Lung microvascular endothelial cell (primary cell): ENCODE measurements at regions not wholly inside any gene's neighbourhood (a gene's known extent, or its start where the extent isn't known, plus 50 kb on each side); places are given as distances from the start of the nearest gene placed in this dataset.
"Not testable (repeated sequence)": the region's sequence is repeated elsewhere in the genome, so short reads cannot be mapped to it uniquely, and the experiment has no call there.

Experiments used
- DNase-seq, 2 donors: peaks; one replicate each; pipeline versions ENCODE4 v3.0.0 to v3.0.0-alpha.2; 2010; ENCODE audit warnings: low read depth in 2 of 2

- no peak for DNase-seq
These were observed 59.4 kb downstream of the BLTP3B start for GRCh38 chr12:100083308-100083707.

GRCh38 chr12:100078777-100079176, 63.9 kb downstream of the BLTP3B start:
- not testable (repeated sequence) for DNase-seq

DNA sequence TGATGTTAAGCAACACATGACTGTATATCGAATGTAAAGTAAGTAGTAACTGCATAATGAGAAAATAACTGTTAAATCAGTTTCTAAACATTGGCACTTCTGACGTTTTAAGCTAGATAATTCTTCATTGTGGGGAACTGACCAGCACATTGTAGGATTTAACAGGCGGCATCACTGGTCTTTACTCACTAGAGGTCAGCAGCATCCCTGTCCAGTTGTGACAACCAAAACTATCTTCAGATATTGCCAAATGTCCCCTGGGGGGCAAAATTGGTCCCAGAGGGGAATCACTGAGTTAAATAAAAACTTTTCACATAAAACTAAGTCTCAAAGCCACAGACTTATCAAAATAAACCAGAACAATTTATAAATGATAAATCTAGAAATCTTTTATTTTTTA, 65.3 kb downstream of the BLTP3B start:
- DNase-seq: peak in 1 of 2 donors; percentile 4

- DNase-seq: no peak
These were observed 67.1 kb downstream of the BLTP3B start for GRCh38 chr12:100075598-100075997.

GRCh38 chr12:100069795-100070194, 72.9 kb downstream of the BLTP3B start:
- no peak for DNase-seq

DNA sequence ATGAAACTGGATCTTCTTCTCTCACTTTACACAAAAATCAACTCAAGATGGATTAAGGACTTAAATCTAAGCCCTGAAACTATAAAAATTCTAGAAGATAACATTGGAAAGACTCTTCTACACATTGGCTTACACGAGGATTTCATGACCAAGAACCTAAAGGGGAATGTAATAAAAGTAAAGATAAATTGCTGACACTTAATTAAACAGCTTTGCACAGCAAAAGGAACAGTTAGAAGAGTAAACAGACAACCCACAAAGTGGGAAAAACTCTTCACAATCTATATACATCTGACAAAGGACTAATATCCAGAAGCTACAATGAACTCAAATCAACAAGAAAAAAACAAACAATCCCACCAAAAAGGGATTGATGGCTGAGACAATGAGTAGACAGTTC, 74.4 kb downstream of the BLTP3B start:
- no peak for DNase-seq

DNA sequence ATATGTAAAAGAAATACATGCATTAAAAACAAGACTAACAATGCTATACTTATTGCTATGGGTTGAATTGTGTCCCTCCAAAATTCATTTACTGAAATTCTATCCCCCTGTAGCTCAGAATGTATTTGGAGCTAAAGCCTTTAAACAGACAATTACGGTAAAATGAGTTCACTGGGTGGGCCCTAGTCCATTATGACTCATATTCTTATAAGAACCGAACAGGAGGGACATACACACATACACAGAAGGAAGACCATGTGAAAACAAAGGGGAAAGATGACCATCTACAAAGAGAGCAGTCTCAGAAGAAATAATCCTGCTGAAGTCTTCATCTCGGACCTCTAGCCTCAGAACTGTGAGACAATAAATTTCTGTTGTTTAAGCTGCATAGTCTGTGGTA, 77.1 kb upstream of the ANKS1B start:
- peak in 1 of 2 donors; percentile 60 for DNase-seq

DNA sequence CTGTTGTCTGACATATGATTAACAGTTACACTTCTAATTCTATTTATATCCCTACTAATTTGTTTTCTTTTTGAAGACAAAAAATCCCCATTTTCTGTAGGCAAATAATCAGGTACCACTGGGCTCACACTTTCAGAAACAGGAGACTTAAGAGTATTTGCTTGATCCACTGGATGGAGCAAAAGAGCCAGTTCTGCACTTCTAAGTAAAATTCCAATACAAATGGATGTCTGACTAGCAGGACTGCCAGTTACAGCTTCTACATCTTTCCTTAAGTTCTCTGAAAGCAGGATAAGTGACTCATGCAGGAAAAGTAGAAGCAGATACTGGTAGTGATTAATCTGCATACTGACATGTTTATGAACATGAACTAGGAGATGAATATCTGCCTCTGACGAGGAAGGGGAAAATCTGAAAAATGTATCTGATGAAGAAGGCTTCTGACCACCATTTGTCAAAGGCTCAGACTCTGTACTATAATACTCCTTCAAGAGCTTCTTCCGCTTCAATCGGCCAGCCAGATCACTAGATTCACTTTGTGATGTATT, 73.8 kb upstream of the ANKS1B start:
- DNase-seq: peak; percentile 34 to 99

- DNase-seq: not testable (repeated sequence)
These were observed 61.5 kb upstream of the ANKS1B start for GRCh38 chr12:100046202-100046601.

GRCh38 chr12:100044266-100044665, 59.5 kb upstream of the ANKS1B start:
- no peak for DNase-seq

DNA sequence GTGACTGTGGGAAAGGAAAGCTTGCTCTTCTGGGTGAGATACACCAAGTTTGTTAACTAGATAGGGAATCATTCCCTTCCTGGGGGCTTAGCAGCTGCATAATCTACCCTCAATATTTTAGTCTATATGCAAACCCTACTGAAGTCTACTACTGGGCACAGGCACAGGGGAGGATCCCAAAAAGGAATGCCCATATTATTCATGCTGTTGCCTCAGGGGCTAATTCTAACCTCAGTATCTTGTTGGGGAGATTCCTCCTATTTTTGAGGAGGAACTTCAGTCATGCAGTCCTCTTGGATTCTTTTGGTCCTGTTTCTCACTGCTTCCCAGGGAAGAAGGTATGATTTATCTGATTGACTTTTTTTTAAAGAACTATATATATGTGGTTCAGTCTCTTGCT, 58.9 kb upstream of the ANKS1B start:
- no peak for DNase-seq
